ENCODE measurements at regions not wholly inside any gene's neighbourhood (a gene's known extent, or its start where the extent isn't known, plus 50 kb on each side); places are given as distances from the start of the nearest gene placed in this dataset.

- in situ Hi-C loops (cut with MboI; ENCODE audit: low sequenced_read_pairs): no loop called here
Measured at GRCh38 chr3:8191406-8191805, 310.2 kb upstream of the LMCD1 start.

- in situ Hi-C loops (cut with MboI; ENCODE audit: low sequenced_read_pairs): no loop called here
Measured at GRCh38 chr3:8197384-8197783, 304.2 kb upstream of the LMCD1 start.

- in situ Hi-C loops (cut with MboI; ENCODE audit: low sequenced_read_pairs): no loop called here
Measured at GRCh38 chr3:8198605-8199004, 303.0 kb upstream of the LMCD1 start.

GRCh38 chr3:8200996-8201395 lies 300.6 kb upstream of the LMCD1 start:
- in situ Hi-C loops (cut with MboI; ENCODE audit: low sequenced_read_pairs): no loop called here

GRCh38 chr3:8201886-8202285 lies 299.7 kb upstream of the LMCD1 start:
- in situ Hi-C loops (cut with MboI; ENCODE audit: low sequenced_read_pairs): no loop called here

GRCh38 chr3:8204331-8204730 lies 297.3 kb upstream of the LMCD1 start:
- in situ Hi-C loops (cut with MboI; ENCODE audit: low sequenced_read_pairs): no loop called here

- in situ Hi-C loops (cut with MboI; ENCODE audit: low sequenced_read_pairs): no loop called here
Measured at GRCh38 chr3:8204853-8205650, 296.6 kb upstream of the LMCD1 start.

GRCh38 chr3:8205881-8206280 lies 295.7 kb upstream of the LMCD1 start:
- in situ Hi-C loops (cut with MboI; ENCODE audit: low sequenced_read_pairs): no loop called here

- in situ Hi-C loops (cut with MboI; ENCODE audit: low sequenced_read_pairs): no loop called here
Measured at GRCh38 chr3:8206971-8207617, 294.5 kb upstream of the LMCD1 start.

- in situ Hi-C loops (cut with MboI; ENCODE audit: low sequenced_read_pairs): no loop called here
Measured at GRCh38 chr3:8210882-8211341, 290.7 kb upstream of the LMCD1 start.

GRCh38 chr3:8212794-8213193 lies 288.8 kb upstream of the LMCD1 start:
- in situ Hi-C loops (cut with MboI; ENCODE audit: low sequenced_read_pairs): no loop called here

GRCh38 chr3:8213286-8213685 lies 288.3 kb upstream of the LMCD1 start:
- in situ Hi-C loops (cut with MboI; ENCODE audit: low sequenced_read_pairs): no loop called here

GRCh38 chr3:8215821-8216220 lies 285.8 kb upstream of the LMCD1 start:
- in situ Hi-C loops (cut with MboI; ENCODE audit: low sequenced_read_pairs): no loop called here

GRCh38 chr3:8218353-8218940 lies 283.2 kb upstream of the LMCD1 start:
- in situ Hi-C loops (cut with MboI; ENCODE audit: low sequenced_read_pairs): no loop called here

GRCh38 chr3:8220291-8220690 lies 281.3 kb upstream of the LMCD1 start:
- in situ Hi-C loops (cut with MboI; ENCODE audit: low sequenced_read_pairs): no loop called here

- in situ Hi-C loops (cut with MboI; ENCODE audit: low sequenced_read_pairs): no loop called here
Measured at GRCh38 chr3:8223766-8224165, 277.9 kb upstream of the LMCD1 start.

- in situ Hi-C loops (cut with MboI; ENCODE audit: low sequenced_read_pairs): no loop called here
Measured at GRCh38 chr3:8224941-8225340, 276.7 kb upstream of the LMCD1 start.

- in situ Hi-C loops (cut with MboI; ENCODE audit: low sequenced_read_pairs): no loop called here
Measured at GRCh38 chr3:8233938-8234337, 267.7 kb upstream of the LMCD1 start.

GRCh38 chr3:8236264-8236663 lies 265.4 kb upstream of the LMCD1 start:
- in situ Hi-C loops (cut with MboI; ENCODE audit: low sequenced_read_pairs): no loop called here

GRCh38 chr3:8237893-8238292 lies 263.7 kb upstream of the LMCD1 start:
- in situ Hi-C loops (cut with MboI; ENCODE audit: low sequenced_read_pairs): no loop called here

- in situ Hi-C loops (cut with MboI; ENCODE audit: low sequenced_read_pairs): no loop called here
Measured at GRCh38 chr3:8238432-8238831, 263.2 kb upstream of the LMCD1 start.

GRCh38 chr3:8239095-8239494 lies 262.5 kb upstream of the LMCD1 start:
- in situ Hi-C loops (cut with MboI; ENCODE audit: low sequenced_read_pairs): no loop called here

Measured in hTERT RPE-1 (cell line).